NCI-H146 (cell line): ENCODE measurements at regions not wholly inside any gene's neighbourhood (a gene's known extent, or its start where the extent isn't known, plus 50 kb on each side); places are given as distances from the start of the nearest gene placed in this dataset.

Experiments used
- DNase-seq: peaks from one replicate; lab custom pipeline; 2025; lab: John Stamatoyannopoulos, UW

GRCh38 chr10:91690996-91691676 lies 58.3 kb upstream of the PPP1R3C start:
- no peak for DNase-seq

- no peak for DNase-seq
Observed at GRCh38 chr10:91690412-91690811, 57.5 kb upstream of the PPP1R3C start.

GRCh38 chr10:91689731-91690168 lies 56.9 kb upstream of the PPP1R3C start:
- DNase-seq: no peak

GRCh38 chr10:91684841-91685240 lies 52.0 kb upstream of the PPP1R3C start:
- no peak for DNase-seq

GRCh38 chr10:91683975-91684374 lies 51.1 kb upstream of the PPP1R3C start:
- DNase-seq: no peak

- DNase-seq: no peak
Observed at GRCh38 chr10:91682912-91683311, 50.0 kb upstream of the PPP1R3C start.
